ENCODE measurements at regions not wholly inside any gene's neighbourhood (a gene's known extent, or its start where the extent isn't known, plus 50 kb on each side); places are given as distances from the start of the nearest gene placed in this dataset.
"Not testable (repeated sequence)": the region's sequence is repeated elsewhere in the genome, so short reads cannot be mapped to it uniquely, and the experiment has no call there.

GRCh38 chrX:1754077-1754476, 139.2 kb downstream of the ASMT start:
- no peak overlapping the region for H3K4me3 ChIP-seq (ENCODE audit: low read length in 2 of 2)
- 96% methylated on average over 8 of the region's 8 CpGs for WGBS
- no peak overlapping the region for H3K27ac ChIP-seq (ENCODE audit: low read depth in 1 of 2, low read length in 1 of 2)

DNA sequence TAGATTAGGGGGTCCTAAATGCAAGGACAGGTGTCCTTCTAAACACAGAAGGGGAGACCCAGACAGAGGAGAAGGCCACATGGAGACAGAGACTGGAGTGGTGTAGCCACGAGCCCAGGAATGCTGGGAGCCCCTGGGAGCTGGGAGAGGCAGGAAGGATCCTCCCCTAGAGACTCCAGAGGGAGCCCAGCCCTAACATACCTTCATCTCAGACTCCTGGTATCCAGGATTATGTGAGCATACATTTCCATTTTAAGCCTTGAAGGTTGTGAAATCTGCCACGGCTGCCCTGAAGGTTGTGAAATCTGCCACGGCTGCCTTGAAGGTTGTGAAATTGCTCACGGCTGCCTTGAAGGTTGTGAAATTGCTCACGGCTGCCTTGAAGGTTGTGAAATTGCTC, 148.4 kb downstream of the ASMT start:
- Histone ChIP-seq H3K27me3 (ENCODE audit: control insufficient read depth in 2 of 2, insufficient read depth in 1 of 2, low read length in 1 of 2) (no peaks in the 10 kb centered on the region), H3K9me3 (ENCODE audit: control insufficient read depth in 2 of 2, insufficient read depth in 1 of 2, low read length in 1 of 2) (no peaks in the 10 kb centered on the region), H3K36me3 (ENCODE audit: control insufficient read depth in 2 of 2, insufficient read depth in 2 of 2, low read length in 1 of 2) (no peaks in the 10 kb centered on the region), H3K4me1 (ENCODE audit: control insufficient read depth in 2 of 2, insufficient read depth in 2 of 2, low read length in 2 of 2) (no peaks in the 10 kb centered on the region), H3K4me3 (ENCODE audit: low read length in 2 of 2) (no peak overlapping the region), H3K27ac (ENCODE audit: low read depth in 1 of 2, low read length in 1 of 2) (no peak overlapping the region)
- WGBS, result 89% methylated on average over 5 of the region's 5 CpGs
- DNase-seq (ENCODE audit: low read depth in 6 of 9, low spot score in 9 of 9), result no peak

More at GRCh38 chrX:1754077-1754476, 139.2 kb downstream of the ASMT start:
- no peaks in the 10 kb centered on the region for H3K9me3 ChIP-seq (ENCODE audit: control insufficient read depth in 2 of 2, insufficient read depth in 1 of 2, low read length in 1 of 2)
- H3K4me1 ChIP-seq (ENCODE audit: control insufficient read depth in 2 of 2, insufficient read depth in 2 of 2, low read length in 2 of 2), result no peaks in the 10 kb centered on the region
- no peaks in the 10 kb centered on the region for H3K36me3 ChIP-seq (ENCODE audit: control insufficient read depth in 2 of 2, insufficient read depth in 2 of 2, low read length in 1 of 2)
- no peaks in the 10 kb centered on the region for H3K27me3 ChIP-seq (ENCODE audit: control insufficient read depth in 2 of 2, insufficient read depth in 1 of 2, low read length in 1 of 2)
- DNase-seq (ENCODE audit: low read depth in 6 of 9, low spot score in 9 of 9), result no peak

GRCh38 chrX:1764883-1765364, 150.1 kb downstream of the ASMT start:
- WGBS, result 64% methylated on average over 18 of the region's 19 CpGs
- not testable (repeated sequence) for H3K27ac ChIP-seq (ENCODE audit: low read depth in 1 of 2, low read length in 1 of 2); H3K9me3 ChIP-seq (ENCODE audit: control insufficient read depth in 2 of 2, insufficient read depth in 1 of 2, low read length in 1 of 2); H3K27me3 ChIP-seq (ENCODE audit: control insufficient read depth in 2 of 2, insufficient read depth in 1 of 2, low read length in 1 of 2); H3K36me3 ChIP-seq (ENCODE audit: control insufficient read depth in 2 of 2, insufficient read depth in 2 of 2, low read length in 1 of 2); DNase-seq (ENCODE audit: low read depth in 6 of 9, low spot score in 9 of 9); H3K4me1 ChIP-seq (ENCODE audit: control insufficient read depth in 2 of 2, insufficient read depth in 2 of 2, low read length in 2 of 2); H3K4me3 ChIP-seq (ENCODE audit: low read length in 2 of 2)

DNA sequence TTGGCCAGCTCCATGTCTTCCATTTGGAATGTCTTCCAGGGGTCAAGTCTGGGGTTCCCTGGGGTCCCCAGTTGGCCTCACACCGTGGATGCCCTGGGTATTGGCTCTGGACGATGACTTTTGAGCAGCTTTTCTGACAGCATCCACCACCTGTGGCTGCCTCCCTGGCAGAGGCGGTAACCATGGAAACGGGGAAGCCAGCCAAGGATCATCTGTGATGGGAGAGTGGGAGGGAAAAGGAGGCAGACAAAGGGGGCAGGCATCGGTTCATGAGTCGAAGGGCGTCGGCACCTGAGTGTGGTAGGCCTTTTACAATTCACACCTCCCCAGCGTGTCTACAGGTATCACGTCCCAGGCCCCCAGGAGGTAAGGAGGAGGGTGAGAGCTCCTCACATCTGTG, 152.2 kb downstream of the ASMT start:
- WGBS, result 82% methylated on average over 10 of the region's 10 CpGs
- Histone ChIP-seq H3K4me1 (ENCODE audit: control insufficient read depth in 2 of 2, insufficient read depth in 2 of 2, low read length in 2 of 2) (no peaks in the 10 kb centered on the region), H3K9me3 (ENCODE audit: control insufficient read depth in 2 of 2, insufficient read depth in 1 of 2, low read length in 1 of 2) (no peaks in the 10 kb centered on the region), H3K4me3 (ENCODE audit: low read length in 2 of 2) (no peak overlapping the region), H3K27ac (ENCODE audit: low read depth in 1 of 2, low read length in 1 of 2) (no peak overlapping the region), H3K36me3 (ENCODE audit: control insufficient read depth in 2 of 2, insufficient read depth in 2 of 2, low read length in 1 of 2) (no peaks in the 10 kb centered on the region), H3K27me3 (ENCODE audit: control insufficient read depth in 2 of 2, insufficient read depth in 1 of 2, low read length in 1 of 2) (no peaks in the 10 kb centered on the region)
- no peak for DNase-seq (ENCODE audit: low read depth in 6 of 9, low spot score in 9 of 9)

GRCh38 chrX:1778817-1779216, 164.0 kb downstream of the ASMT start:
- Histone ChIP-seq H3K9me3 (ENCODE audit: control insufficient read depth in 2 of 2, insufficient read depth in 1 of 2, low read length in 1 of 2) (no peaks in the 10 kb centered on the region), H3K27ac (ENCODE audit: low read depth in 1 of 2, low read length in 1 of 2) (no peak overlapping the region), H3K27me3 (ENCODE audit: control insufficient read depth in 2 of 2, insufficient read depth in 1 of 2, low read length in 1 of 2) (no peaks in the 10 kb centered on the region), H3K36me3 (ENCODE audit: control insufficient read depth in 2 of 2, insufficient read depth in 2 of 2, low read length in 1 of 2) (no peaks in the 10 kb centered on the region), H3K4me3 (ENCODE audit: low read length in 2 of 2) (no peak overlapping the region), H3K4me1 (ENCODE audit: control insufficient read depth in 2 of 2, insufficient read depth in 2 of 2, low read length in 2 of 2) (no peaks in the 10 kb centered on the region)
- 93% methylated on average over 4 of the region's 4 CpGs for WGBS
- no peak for DNase-seq (ENCODE audit: low read depth in 6 of 9, low spot score in 9 of 9)

- WGBS, result 95% methylated on average over 6 of the region's 6 CpGs
These were observed 164.8 kb downstream of the ASMT start for GRCh38 chrX:1779626-1780025.

DNA sequence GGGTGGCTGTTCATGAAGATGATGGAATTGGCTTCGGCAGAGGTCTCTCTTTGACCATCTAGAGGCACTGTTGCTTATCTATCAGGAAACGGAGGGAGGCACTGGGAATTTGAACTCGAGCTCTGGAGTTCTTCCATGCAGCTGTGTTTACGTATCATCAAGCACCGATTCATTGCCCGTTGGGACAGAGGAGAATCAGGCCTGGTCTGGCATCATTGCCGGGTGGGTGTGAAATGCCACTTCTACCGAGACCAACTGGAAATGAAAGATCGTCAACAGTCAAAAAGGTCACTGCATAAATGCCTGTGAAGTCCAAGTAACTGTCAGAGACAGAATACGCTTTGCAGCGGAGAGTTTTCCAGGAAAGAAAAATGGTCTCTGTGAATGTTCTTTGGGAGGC, 166.9 kb downstream of the ASMT start:
- no peak overlapping the region for H3K27ac ChIP-seq (ENCODE audit: low read depth in 1 of 2, low read length in 1 of 2)
- H3K9me3 ChIP-seq (ENCODE audit: control insufficient read depth in 2 of 2, insufficient read depth in 1 of 2, low read length in 1 of 2), result no peaks in the 10 kb centered on the region
- H3K36me3 ChIP-seq (ENCODE audit: control insufficient read depth in 2 of 2, insufficient read depth in 2 of 2, low read length in 1 of 2), result no peaks in the 10 kb centered on the region
- no peak overlapping the region for H3K4me3 ChIP-seq (ENCODE audit: low read length in 2 of 2)
- no peaks in the 10 kb centered on the region for H3K27me3 ChIP-seq (ENCODE audit: control insufficient read depth in 2 of 2, insufficient read depth in 1 of 2, low read length in 1 of 2)
- 76% methylated on average over 11 of the region's 11 CpGs for WGBS
- no peaks in the 10 kb centered on the region for H3K4me1 ChIP-seq (ENCODE audit: control insufficient read depth in 2 of 2, insufficient read depth in 2 of 2, low read length in 2 of 2)
- DNase-seq (ENCODE audit: low read depth in 6 of 9, low spot score in 9 of 9), result no peak

More at GRCh38 chrX:1779626-1780025, 164.8 kb downstream of the ASMT start:
- Histone ChIP-seq H3K4me3 (ENCODE audit: low read length in 2 of 2) (no peak overlapping the region), H3K36me3 (ENCODE audit: control insufficient read depth in 2 of 2, insufficient read depth in 2 of 2, low read length in 1 of 2) (no peaks in the 10 kb centered on the region), H3K9me3 (ENCODE audit: control insufficient read depth in 2 of 2, insufficient read depth in 1 of 2, low read length in 1 of 2) (no peaks in the 10 kb centered on the region), H3K4me1 (ENCODE audit: control insufficient read depth in 2 of 2, insufficient read depth in 2 of 2, low read length in 2 of 2) (no peaks in the 10 kb centered on the region), H3K27me3 (ENCODE audit: control insufficient read depth in 2 of 2, insufficient read depth in 1 of 2, low read length in 1 of 2) (no peaks in the 10 kb centered on the region), H3K27ac (ENCODE audit: low read depth in 1 of 2, low read length in 1 of 2) (no peak overlapping the region)
- DNase-seq (ENCODE audit: low read depth in 6 of 9, low spot score in 9 of 9), result no peak

DNA sequence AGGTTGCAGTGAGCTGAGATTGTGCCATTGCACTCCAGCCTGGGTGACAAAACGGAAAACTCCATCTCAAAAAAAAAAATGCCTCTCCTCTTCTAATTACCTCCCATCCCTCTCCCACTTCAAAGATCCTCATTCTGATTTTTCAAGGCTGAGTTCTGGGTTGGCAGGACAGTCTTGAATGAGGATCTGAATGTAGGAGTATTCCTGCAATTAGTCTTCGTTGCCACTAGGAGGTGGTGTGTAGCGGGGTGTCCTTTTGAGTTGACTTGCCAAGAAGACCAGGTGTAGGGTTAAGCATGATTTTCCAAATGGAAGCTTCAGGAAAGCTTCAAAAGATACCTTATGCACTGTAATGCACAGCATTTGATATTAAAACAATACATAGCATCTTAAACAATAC, 169.9 kb downstream of the ASMT start:
- Histone ChIP-seq H3K9me3 (ENCODE audit: control insufficient read depth in 2 of 2, insufficient read depth in 1 of 2, low read length in 1 of 2) (peaks cover 0 to 11% of the 10 kb centered on the region in 2 donors), H3K4me3 (ENCODE audit: low read length in 2 of 2) (no peak overlapping the region), H3K27me3 (ENCODE audit: control insufficient read depth in 2 of 2, insufficient read depth in 1 of 2, low read length in 1 of 2) (no peaks in the 10 kb centered on the region), H3K36me3 (ENCODE audit: control insufficient read depth in 2 of 2, insufficient read depth in 2 of 2, low read length in 1 of 2) (no peaks in the 10 kb centered on the region), H3K4me1 (ENCODE audit: control insufficient read depth in 2 of 2, insufficient read depth in 2 of 2, low read length in 2 of 2) (no peaks in the 10 kb centered on the region), H3K27ac (ENCODE audit: low read depth in 1 of 2, low read length in 1 of 2) (no peak overlapping the region)
- 96% methylated on average over 3 of the region's 3 CpGs for WGBS
- DNase-seq (ENCODE audit: low read depth in 6 of 9, low spot score in 9 of 9), result no peak

- no peaks in the 10 kb centered on the region for H3K4me1 ChIP-seq (ENCODE audit: control insufficient read depth in 2 of 2, insufficient read depth in 2 of 2, low read length in 2 of 2)
- no peak overlapping the region for H3K4me3 ChIP-seq (ENCODE audit: low read length in 2 of 2)
- H3K9me3 ChIP-seq (ENCODE audit: control insufficient read depth in 2 of 2, insufficient read depth in 1 of 2, low read length in 1 of 2), result peaks cover 0 to 11% of the 10 kb centered on the region in 2 donors
- no peak overlapping the region for H3K27ac ChIP-seq (ENCODE audit: low read depth in 1 of 2, low read length in 1 of 2)
- no peaks in the 10 kb centered on the region for H3K27me3 ChIP-seq (ENCODE audit: control insufficient read depth in 2 of 2, insufficient read depth in 1 of 2, low read length in 1 of 2)
- DNase-seq (ENCODE audit: low read depth in 6 of 9, low spot score in 9 of 9), result no peak
- H3K36me3 ChIP-seq (ENCODE audit: control insufficient read depth in 2 of 2, insufficient read depth in 2 of 2, low read length in 1 of 2), result no peaks in the 10 kb centered on the region
- 98% methylated on average over 5 of the region's 5 CpGs for WGBS
These were observed 173.5 kb downstream of the ASMT start for GRCh38 chrX:1788300-1788911.
